GM18519 (cell line): ENCODE measurements at regions not wholly inside any gene's neighbourhood (a gene's known extent, or its start where the extent isn't known, plus 50 kb on each side); places are given as distances from the start of the nearest gene placed in this dataset.
"Not testable (repeated sequence)": the region's sequence is repeated elsewhere in the genome, so short reads cannot be mapped to it uniquely, and the experiment has no call there.

Source experiments
- ATAC-seq: cut with Tn5 transposase; IDR thresholded peaks from one replicate; pipeline ENCODE4 v1.9.1; 2021; ENCODE audit warnings: mild to moderate bottlenecking, moderate library complexity; ENCODE audit not compliant: unreplicated experiment, low FRiP score

GRCh38 chr20:30506100-30506499 lies 751.4 kb upstream of the DEFB115 start:
- no peak for ATAC-seq

GRCh38 chr20:30508382-30508781 lies 749.1 kb upstream of the DEFB115 start:
- ATAC-seq, result not testable (repeated sequence)

GRCh38 chr20:30511322-30512030 lies 746.0 kb upstream of the DEFB115 start:
- ATAC-seq, result no peak

- no peak for ATAC-seq
Measured at GRCh38 chr20:30513050-30513628, 744.3 kb upstream of the DEFB115 start.

GRCh38 chr20:30515915-30516314 lies 741.5 kb upstream of the DEFB115 start:
- ATAC-seq, result not testable (repeated sequence)

DNA sequence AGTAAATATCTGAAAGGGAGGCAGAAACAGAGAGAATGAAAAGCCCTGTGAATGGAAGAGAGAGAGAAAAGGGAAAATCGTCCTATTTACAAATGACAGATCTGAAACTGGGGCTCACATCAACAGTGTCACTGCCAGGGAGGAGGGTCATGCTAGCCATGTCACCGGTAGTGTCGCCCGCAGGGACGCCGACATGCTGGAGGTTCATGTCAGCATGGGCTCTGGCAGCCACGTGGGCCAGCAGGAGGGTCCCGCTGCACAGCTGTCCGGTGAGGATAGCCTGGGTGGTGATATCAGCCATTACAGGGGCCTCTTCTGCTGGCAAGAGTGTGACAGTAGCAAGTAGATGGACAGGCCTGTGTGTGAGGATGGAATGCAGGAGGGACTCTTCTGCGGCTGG lies 738.6 kb upstream of the DEFB115 start:
- not testable (repeated sequence) for ATAC-seq

GRCh38 chr20:30521686-30522415 lies 735.6 kb upstream of the DEFB115 start:
- ATAC-seq, result not testable (repeated sequence)

GRCh38 chr20:30524155-30524554 lies 733.3 kb upstream of the DEFB115 start:
- not testable (repeated sequence) for ATAC-seq

- ATAC-seq, result not testable (repeated sequence)
Measured at GRCh38 chr20:30524761-30525160, 732.7 kb upstream of the DEFB115 start.

DNA sequence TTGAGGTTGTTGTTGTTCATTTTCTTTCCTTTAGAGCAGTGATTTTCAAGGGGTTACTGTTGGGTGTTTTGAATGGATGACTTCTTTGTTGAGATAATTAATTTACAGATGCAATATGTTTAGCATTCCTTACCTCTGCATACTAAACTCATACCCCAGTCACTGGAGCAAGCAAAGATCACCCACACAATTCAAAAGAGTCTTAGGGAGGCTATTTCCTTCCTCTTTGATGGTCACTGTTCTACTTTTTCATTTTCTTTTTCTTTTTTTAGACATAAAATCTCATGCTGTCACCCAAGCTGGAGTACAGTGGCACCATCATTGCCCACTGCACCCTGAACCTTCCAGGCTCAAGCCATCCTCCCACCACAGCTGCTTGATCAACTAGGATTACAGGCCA lies 723.8 kb upstream of the DEFB115 start:
- ATAC-seq, result peak; percentile 78

GRCh38 chr20:30537459-30537858 lies 720.0 kb upstream of the DEFB115 start:
- not testable (repeated sequence) for ATAC-seq

- ATAC-seq, result not testable (repeated sequence)
Measured at GRCh38 chr20:30540330-30541069, 717.0 kb upstream of the DEFB115 start.

- ATAC-seq, result not testable (repeated sequence)
Measured at GRCh38 chr20:30551236-30551635, 706.2 kb upstream of the DEFB115 start.

GRCh38 chr20:30556797-30557196 lies 700.7 kb upstream of the DEFB115 start:
- ATAC-seq, result not testable (repeated sequence)

- not testable (repeated sequence) for ATAC-seq
Measured at GRCh38 chr20:30565086-30565485, 692.4 kb upstream of the DEFB115 start.

DNA sequence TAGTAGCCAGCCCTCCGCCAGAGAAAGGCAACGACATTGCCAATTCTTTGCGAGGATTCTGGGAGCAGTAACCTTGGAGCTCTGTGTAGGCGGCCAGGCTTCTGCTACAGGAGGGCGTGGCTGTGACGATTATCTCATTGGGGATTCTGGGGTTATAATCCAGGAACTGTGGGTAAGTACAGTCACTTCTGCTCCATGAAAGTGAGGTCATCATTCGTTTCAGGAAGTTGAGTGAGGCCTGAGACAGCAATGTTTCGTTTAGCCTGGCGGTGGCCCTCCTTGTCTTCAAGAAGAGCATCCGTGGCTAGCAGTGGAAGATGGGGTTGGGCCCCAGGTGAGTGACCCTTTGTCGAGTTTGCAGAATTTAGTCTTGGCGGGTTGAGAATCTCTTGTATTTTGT lies 687.6 kb upstream of the DEFB115 start:
- ATAC-seq, result not testable (repeated sequence)

DNA sequence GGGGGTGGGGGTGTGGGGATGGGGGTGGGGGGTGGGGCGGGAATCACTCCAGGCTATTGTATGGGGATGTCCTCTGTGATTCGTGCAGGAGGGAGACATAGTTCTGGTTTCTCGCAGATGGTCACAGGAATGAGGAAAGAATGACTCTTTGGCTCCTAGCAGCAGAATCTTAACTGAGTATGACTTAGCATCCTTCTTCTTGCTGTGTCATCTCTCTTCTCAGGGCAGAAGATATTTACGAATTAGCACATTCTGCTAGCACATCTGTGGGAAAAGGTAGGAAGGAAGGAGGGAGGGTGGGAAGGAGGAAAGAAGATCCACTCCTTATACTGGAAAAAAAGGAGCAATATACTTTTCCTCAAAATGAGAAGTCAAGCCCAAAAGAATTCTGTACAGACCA lies 686.8 kb upstream of the DEFB115 start:
- not testable (repeated sequence) for ATAC-seq

- not testable (repeated sequence) for ATAC-seq
Measured at GRCh38 chr20:30574337-30574736, 683.1 kb upstream of the DEFB115 start.

- ATAC-seq, result not testable (repeated sequence)
Measured at GRCh38 chr20:30579069-30579468, 678.4 kb upstream of the DEFB115 start.

- not testable (repeated sequence) for ATAC-seq
Measured at GRCh38 chr20:30579824-30580438, 677.5 kb upstream of the DEFB115 start.
